Loucy (cell line): ENCODE measurements at regions not wholly inside any gene's neighbourhood (a gene's known extent, or its start where the extent isn't known, plus 50 kb on each side); places are given as distances from the start of the nearest gene placed in this dataset.

ENCODE experiments used
- H2AFZ ChIP-seq: fragments of 200-600 bp; sonication (generic); 2 replicates; pipeline ENCODE4 v1.6.0; 2016; ENCODE audit warnings: antibody characterized with exemption, mild to moderate bottlenecking, low read length, moderate library complexity
- H3F3A ChIP-seq: fragments of 200-600 bp; 2 replicates; pipeline ENCODE4 v1.6.0; 2016; ENCODE audit warnings: antibody characterized with exemption, low read depth, mild to moderate bottlenecking
- H3K27me3 ChIP-seq: fragments of 200-600 bp; sonication (generic); 2 replicates; pipeline ENCODE4 v1.6.1; 2014; ENCODE audit warnings: low read length, mild to moderate bottlenecking; ENCODE audit not compliant: insufficient read depth, poor library complexity, severe bottlenecking
- H3K36me3 ChIP-seq: fragments of 200-600 bp; sonication (generic); 2 replicates; pipeline ENCODE4 v1.6.1; 2016; ENCODE audit warnings: low read length; ENCODE audit not compliant: insufficient read depth
- H3K4me1 ChIP-seq: fragments of 200-600 bp; sonication (generic); 2 replicates; pipeline ENCODE4 v1.5.1; 2014; ENCODE audit warnings: low read length, mild to moderate bottlenecking; ENCODE audit not compliant: insufficient read depth, poor library complexity, severe bottlenecking
- H3K4me2 ChIP-seq: fragments of 200-600 bp; sonication (generic); 2 replicates; pipeline ENCODE4 v1.6.0; 2014; ENCODE audit warnings: antibody characterized with exemption, low read length, low read depth, mild to moderate bottlenecking; ENCODE audit not compliant: poor library complexity, severe bottlenecking
- H3K4me3 ChIP-seq: fragments of 200-600 bp; sonication (generic); 2 replicates; pipeline ENCODE4 v1.5.1; 2014; ENCODE audit warnings: low read length, mild to moderate bottlenecking, mixed read lengths; ENCODE audit not compliant: poor library complexity, severe bottlenecking
- H3K79me2 ChIP-seq: fragments of 200-600 bp; sonication (generic); 2 replicates; pipeline ENCODE4 v1.6.1; 2014; ENCODE audit warnings: low read length; ENCODE audit not compliant: insufficient read depth
- H3K9ac ChIP-seq: fragments of 200-600 bp; sonication (generic); 2 replicates; pipeline ENCODE4 v1.6.0; 2014; ENCODE audit warnings: mild to moderate bottlenecking, low read depth, low read length, moderate library complexity; ENCODE audit not compliant: poor library complexity, severe bottlenecking
- H3K9me2 ChIP-seq: fragments of 200-600 bp; sonication (generic); replicated peaks from 2 replicates; pipeline ENCODE4 v1.6.1; 2016; ENCODE audit warnings: low read depth, low read length, mixed read lengths
- H3K9me3 ChIP-seq: fragments of 200-600 bp; sonication (generic); 2 replicates; pipeline ENCODE4 v1.6.1; 2014; ENCODE audit warnings: mild to moderate bottlenecking, antibody characterized with exemption, low read length, low read depth; ENCODE audit not compliant: insufficient read depth
- H4K20me1 ChIP-seq: fragments of 200-600 bp; sonication (generic); 2 replicates; pipeline ENCODE4 v1.6.0; 2014; ENCODE audit warnings: antibody characterized with exemption, low read length, mild to moderate bottlenecking; ENCODE audit not compliant: insufficient read depth, poor library complexity, severe bottlenecking
- CTCF ChIP-seq: fragments of 200-600 bp; sonication (generic); conservative IDR thresholded peaks from 2 replicates; pipeline ENCODE4 v1.5.1; 2014; ENCODE audit warnings: mild to moderate bottlenecking, antibody characterized with exemption, low read length
- EZH2phosphoT487 ChIP-seq: fragments of 200-600 bp; IDR thresholded peaks from 2 replicates; pipeline ENCODE4 v1.6.1; 2018; ENCODE audit warnings: antibody characterized with exemption, mild to moderate bottlenecking, moderate library complexity, borderline replicate concordance

DNA sequence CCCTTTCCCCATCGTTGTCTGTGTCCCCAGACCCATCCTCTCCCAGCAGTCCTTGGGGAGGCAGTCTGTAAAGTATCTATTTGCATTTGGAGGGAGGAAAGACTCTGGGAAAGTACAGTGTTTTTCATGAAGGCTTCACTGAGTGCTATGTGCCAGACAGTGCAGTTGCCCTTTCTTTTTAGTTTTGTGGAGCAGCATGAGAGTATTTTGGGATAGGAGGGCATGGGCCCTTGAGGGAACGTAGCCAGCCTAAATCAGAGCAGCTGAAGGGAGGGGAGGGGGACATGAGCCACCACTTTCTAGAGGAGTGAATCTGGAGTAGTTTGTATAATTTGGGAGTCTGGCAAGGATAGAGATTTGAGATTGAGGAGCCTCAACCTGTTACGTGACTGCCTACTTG, 404.0 kb upstream of the KAZN start:
- H3K79me2 ChIP-seq: no peaks in the 10 kb centered on the region
- H3K9me2 ChIP-seq: no peaks in the 10 kb centered on the region
- H3K9ac ChIP-seq: no peak overlapping the region
- no peaks in the 10 kb centered on the region for H3K4me1 ChIP-seq
- peaks cover 9% of the 10 kb centered on the region; the same call in 1 of the 2 replicates for H3K9me3 ChIP-seq
- no peak overlapping the region for H3K4me3 ChIP-seq
- H3F3A ChIP-seq: no peaks in the 10 kb centered on the region
- no peaks in the 10 kb centered on the region for H3K27me3 ChIP-seq
- H3K36me3 ChIP-seq: no peaks in the 10 kb centered on the region
- H2AFZ ChIP-seq: no peak overlapping the region
- H3K4me2 ChIP-seq: no peak overlapping the region
- H4K20me1 ChIP-seq: no peaks in the 10 kb centered on the region
- TF ChIP-seq EZH2phosphoT487: no peak
- TF ChIP-seq CTCF: no peak

DNA sequence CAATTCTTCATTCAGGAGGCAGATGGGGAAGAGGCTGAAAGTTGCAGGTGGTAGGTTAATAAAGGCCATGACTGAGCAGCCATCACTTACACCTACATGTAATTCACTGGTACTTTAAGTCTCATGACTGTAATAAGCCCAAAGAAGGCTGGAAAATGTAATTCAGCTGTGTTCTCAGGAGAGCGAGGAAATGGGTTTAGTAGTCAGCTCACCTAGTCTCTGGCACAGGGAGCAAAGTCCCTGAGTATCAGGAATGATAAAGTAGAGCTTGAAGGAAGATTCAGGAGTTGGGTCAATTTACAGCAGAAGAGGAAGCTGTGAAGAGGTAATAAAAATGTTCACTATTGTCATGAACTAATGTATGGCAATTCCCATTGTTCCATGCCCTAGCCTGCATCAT, 393.4 kb upstream of the KAZN start:
- H3K9me2 ChIP-seq: no peaks in the 10 kb centered on the region
- no peaks in the 10 kb centered on the region for H3K36me3 ChIP-seq
- H3K4me1 ChIP-seq: no peaks in the 10 kb centered on the region
- no peaks in the 10 kb centered on the region for H3F3A ChIP-seq
- no peak overlapping the region for H2AFZ ChIP-seq
- no peaks in the 10 kb centered on the region for H3K79me2 ChIP-seq
- no peak for TF ChIP-seq EZH2phosphoT487
- TF ChIP-seq CTCF: no peak
- no peak overlapping the region for H3K4me2 ChIP-seq
- H3K4me3 ChIP-seq: no peak overlapping the region
- 0 out of 2 replicates have a peak, but pooled peaks cover 3% of the 10 kb centered on the region for H3K9me3 ChIP-seq
- H3K27me3 ChIP-seq: no peaks in the 10 kb centered on the region
- H3K9ac ChIP-seq: no peak overlapping the region
- H4K20me1 ChIP-seq: no peaks in the 10 kb centered on the region

DNA sequence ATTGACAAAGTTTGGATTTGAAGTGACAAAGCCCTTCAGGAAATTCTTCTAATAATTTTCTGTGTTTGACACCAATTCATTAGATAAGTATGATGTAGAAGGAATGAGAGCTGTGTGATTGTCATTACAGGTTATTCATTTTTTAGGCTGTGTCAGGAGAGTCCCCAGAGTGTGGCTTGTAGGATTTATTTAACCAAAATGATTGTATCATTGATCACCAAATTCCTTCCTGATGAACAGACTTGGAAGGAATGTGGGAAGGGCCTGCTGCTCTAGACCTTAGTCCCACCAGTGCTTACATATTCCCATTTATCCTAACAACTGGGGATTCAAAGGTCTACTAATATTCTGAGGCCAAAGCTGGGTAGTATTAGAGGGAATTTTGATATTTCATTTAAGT, 383.3 kb upstream of the KAZN start:
- Histone ChIP-seq H3K4me2 (no peak overlapping the region), H3K9ac (no peak overlapping the region), H3K27me3 (no peaks in the 10 kb centered on the region), H3F3A (no peaks in the 10 kb centered on the region), H3K4me1 (no peaks in the 10 kb centered on the region), H3K36me3 (no peaks in the 10 kb centered on the region), H4K20me1 (no peaks in the 10 kb centered on the region), H3K79me2 (no peaks in the 10 kb centered on the region), H3K9me2 (no peaks in the 10 kb centered on the region), H2AFZ (no peak overlapping the region), H3K4me3 (no peak overlapping the region), H3K9me3 (no peaks in the 10 kb centered on the region)
- TF ChIP-seq EZH2phosphoT487: no peak
- no peak for TF ChIP-seq CTCF
